ENCODE measurements at regions not wholly inside any gene's neighbourhood (a gene's known extent, or its start where the extent isn't known, plus 50 kb on each side); places are given as distances from the start of the nearest gene placed in this dataset.
A peak's percentile ranks its signal among the peaks of the same experiment; 100 is the strongest.

DNA sequence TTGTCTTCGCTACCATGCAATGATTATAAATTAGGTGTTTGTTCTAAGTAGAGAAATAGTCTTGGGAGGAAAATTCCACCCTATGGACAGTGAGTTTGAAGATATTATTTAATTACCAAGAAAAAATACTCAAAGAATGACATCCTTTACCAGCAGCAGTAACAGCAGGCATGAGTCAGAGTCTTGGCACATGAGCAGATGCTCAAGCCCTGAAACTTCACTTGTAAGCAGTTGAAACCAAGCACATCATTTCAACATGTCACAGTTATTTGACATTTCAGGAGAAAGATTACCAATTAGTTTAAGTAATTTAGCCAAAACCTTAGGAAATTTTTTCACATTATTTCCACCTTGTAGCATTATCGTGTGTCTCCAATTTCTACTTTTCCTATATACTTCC is 99.2 kb downstream of the C12orf50 start:
- DNase-seq (ENCODE audit: low read depth): no peak

DNA sequence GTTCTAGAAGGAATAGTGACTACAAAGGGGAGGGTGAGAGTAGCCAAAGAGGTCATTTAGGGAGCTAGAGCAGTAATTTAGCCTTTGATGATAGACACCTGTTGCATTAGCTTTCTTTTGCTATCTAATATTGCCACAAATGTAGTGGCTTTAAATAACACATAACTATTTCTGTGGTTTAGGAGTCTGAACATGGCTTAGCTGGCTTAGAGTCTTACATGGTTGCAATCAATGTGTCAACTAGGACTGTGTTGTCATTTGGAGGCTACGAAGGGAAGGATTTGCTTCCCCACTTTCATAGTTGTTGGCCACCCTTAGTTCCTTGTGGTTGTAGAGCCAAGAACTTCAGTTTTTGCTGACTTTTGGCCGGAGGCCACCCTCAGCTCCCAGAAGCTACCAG is 99.9 kb downstream of the C12orf50 start:
- DNase-seq (ENCODE audit: low read depth): no peak

DNA sequence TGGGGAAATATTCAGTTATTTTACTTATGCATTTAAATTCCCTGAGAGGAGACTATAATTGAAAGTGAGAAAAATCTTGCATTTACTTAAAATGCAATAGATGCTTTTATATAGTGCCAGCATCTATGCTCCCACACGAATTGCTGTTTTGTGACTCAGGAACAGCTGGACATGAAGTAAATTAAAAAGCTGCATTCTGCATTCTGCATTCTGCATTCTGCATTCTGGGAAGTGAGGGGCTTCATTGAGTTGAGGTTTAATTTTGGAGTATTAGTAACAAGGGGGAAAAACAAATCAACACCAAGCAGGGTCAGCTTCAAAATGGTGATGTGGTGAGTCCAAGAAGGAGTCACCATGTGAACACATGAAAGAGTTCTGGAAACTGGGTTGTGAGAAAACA is 101.2 kb downstream of the C12orf50 start:
- no peak for DNase-seq (ENCODE audit: low read depth)

GRCh38 chr12:87925021-87925420 is 104.2 kb downstream of the C12orf50 start:
- no peak for DNase-seq (ENCODE audit: low read depth)

GRCh38 chr12:87924149-87924548 is 105.1 kb downstream of the C12orf50 start:
- DNase-seq (ENCODE audit: low read depth): no peak

DNA sequence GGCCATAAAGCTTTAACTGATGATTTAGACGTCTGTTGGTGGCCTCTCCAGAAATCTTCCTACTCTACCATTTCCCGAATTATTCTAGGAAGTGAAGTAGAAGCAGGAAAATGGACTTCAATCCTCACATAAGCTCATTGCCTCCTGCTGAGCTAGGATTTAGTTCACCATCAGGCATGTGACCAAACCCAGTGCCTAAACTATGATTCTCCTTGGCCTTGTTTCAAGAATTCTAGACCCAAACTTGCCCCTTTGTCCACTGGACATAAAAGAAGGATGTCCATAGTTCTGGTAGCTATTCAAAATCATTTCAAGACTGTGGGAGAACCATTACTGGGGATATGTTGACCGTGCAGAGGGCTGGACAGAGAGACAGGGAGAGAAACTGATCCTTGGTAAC is 105.8 kb downstream of the C12orf50 start:
- DNase-seq (ENCODE audit: low read depth): no peak

GRCh38 chr12:87922736-87923135 is 106.5 kb downstream of the C12orf50 start:
- DNase-seq (ENCODE audit: low read depth): no peak

DNA sequence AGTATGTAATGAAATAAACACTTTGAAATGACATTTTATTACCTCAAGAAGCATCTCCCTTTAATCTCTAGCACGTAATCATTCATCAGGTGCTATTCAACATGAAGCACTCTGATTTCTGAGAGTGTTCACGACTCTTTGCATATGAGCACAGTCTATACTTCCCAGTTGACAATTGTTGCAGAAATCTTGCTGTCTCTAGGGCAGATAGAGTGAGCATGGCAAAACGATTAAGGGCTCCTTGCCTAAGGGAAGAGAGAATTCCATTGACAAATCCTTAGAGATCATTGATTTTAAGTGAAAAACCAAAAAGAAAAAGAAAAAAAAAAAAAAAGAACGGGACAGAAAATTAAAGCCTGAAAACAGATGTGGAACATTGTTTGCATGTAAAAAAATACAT is 107.6 kb downstream of the C12orf50 start:
- no peak for DNase-seq (ENCODE audit: low read depth)

DNA sequence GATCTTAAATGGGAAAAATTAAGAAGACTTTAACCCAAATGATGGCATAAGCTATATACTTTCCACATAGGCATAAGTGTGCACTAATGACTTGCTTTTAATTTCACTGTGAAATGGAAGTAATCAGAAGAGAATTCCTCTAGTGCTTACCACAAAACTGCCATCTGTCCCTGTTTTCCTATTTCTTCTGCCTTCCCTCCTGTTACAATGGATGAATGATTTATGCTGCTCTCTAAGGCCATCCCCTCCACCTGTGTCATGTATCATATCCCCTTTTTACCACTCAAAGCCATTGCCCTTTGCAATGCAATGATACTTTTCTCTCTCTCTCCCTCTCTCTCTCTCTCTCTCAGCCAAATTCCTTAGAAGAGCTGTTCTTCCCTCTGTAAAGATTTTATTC is 109.1 kb downstream of the C12orf50 start:
- DNase-seq (ENCODE audit: low read depth): no peak

- DNase-seq (ENCODE audit: low read depth): no peak
Measured at GRCh38 chr12:87901457-87901856, 127.7 kb downstream of the C12orf50 start.

- no peak for DNase-seq (ENCODE audit: low read depth)
Measured at GRCh38 chr12:87897662-87898061, 131.5 kb downstream of the C12orf50 start.

DNA sequence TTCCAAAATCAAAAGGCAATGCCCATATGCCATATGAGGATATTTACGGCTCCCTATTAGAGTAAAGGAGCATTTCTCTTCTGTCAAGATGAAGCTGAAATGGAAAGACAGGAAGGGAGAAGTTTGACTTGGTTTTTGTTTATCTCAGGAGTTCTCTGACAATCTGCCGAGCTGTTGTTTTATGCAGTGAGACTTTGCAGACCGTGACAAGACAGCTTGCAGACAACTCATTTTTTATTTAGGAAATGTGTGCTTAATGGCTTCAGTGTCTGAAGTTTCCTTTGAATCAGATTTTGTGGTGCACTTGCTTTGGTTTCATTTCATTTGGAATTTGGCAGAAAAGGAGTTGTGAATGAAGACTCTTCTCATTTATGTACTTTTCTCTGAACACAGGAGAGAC is 145.4 kb downstream of the C12orf50 start:
- no peak for DNase-seq (ENCODE audit: low read depth)

DNA sequence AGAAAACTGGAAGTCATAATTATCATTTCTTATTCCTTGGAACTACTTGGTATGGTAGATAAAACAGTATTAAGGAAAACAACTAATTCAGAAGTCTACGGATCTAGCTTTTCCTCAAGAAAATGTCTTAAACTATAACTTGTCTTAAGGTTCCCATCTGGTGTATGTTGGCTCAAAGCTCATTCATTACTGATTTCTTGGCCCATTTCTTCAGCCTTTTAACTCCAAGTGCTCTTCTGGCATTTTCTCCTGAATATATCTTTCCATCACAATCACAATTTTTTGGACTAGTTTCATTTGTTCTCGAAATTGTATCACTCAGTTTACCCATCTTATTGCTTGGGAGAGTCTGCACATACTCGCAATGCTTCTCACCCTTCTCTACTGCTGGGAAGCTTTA is 150.1 kb downstream of the C12orf50 start:
- no peak for DNase-seq (ENCODE audit: low read depth)

DNA sequence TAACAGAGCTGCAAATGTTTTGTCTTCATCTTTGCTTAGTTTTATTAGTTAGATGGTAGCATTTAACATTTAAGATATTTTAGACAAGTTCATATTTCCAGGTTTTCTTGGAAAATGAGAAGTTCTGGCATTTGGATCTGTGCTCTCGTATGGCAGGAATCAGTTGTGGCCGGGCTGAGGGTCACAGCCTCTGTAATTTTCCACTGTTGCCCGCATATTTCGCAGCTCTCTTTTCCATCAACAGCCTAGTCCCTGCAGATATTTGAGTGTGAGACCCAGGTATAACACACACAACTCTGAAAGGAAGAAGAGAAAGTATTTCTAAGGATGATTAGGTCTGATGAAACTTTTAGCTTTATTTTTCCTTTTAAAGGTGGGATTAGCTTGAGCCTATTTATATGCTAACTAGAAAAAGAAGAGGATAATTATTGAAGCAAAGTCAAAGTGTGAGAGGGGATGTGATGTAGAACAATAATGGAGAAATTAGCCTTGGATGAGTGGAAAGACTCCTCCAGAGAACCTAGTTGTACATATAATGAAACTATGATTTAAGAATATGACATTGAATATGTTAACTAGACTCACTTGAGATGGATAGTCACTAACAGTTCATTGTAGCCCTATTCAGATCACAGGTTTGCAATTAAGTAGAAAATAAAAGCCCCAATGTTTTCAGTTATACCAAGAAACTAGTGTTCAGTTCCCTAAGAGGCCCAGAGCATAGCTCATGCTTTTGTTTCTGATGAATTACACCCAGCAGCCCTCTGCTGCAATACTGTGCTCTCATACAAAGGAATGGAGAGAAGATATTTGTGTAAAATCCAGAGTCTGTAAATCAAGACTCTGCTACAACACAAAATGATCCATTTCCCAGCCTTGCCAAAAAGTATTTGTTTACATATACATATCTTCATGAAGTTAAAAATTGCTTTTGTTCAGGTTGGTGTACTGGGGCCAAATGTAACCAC is 158.4 kb downstream of the C12orf50 start:
- no peak for DNase-seq (ENCODE audit: low read depth)

- no peak for DNase-seq (ENCODE audit: low read depth)
Measured at GRCh38 chr12:87870061-87870460, 159.1 kb downstream of the C12orf50 start.

- peak; percentile 4 for DNase-seq (ENCODE audit: low read depth)
Measured at GRCh38 chr12:87866578-87867292, 162.5 kb downstream of the C12orf50 start.

DNA sequence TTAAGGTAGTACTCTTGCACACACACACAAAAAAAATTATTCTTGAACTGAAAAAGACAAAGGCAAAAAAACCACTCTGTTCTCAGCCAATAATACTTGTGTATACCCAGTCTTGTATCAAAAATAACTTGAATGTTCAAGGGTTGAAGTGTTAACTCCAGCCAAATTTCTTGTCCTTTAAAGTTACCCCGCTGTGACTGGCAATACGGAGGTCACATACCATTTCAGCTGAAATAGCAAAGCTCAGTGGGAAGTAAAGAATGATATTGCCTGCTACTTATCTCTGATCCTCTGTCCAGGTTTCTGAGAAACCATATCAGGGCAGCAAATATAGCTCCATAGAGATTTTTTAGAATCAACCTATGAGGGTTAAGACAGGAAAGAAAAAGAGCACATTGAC is 167.4 kb downstream of the C12orf50 start:
- no peak for DNase-seq (ENCODE audit: low read depth)

GRCh38 chr12:87853448-87854003 is 175.7 kb downstream of the C12orf50 start:
- no peak for DNase-seq (ENCODE audit: low read depth)

- DNase-seq (ENCODE audit: low read depth): no peak
Measured at GRCh38 chr12:87849074-87849473, 180.1 kb downstream of the C12orf50 start.

DNA sequence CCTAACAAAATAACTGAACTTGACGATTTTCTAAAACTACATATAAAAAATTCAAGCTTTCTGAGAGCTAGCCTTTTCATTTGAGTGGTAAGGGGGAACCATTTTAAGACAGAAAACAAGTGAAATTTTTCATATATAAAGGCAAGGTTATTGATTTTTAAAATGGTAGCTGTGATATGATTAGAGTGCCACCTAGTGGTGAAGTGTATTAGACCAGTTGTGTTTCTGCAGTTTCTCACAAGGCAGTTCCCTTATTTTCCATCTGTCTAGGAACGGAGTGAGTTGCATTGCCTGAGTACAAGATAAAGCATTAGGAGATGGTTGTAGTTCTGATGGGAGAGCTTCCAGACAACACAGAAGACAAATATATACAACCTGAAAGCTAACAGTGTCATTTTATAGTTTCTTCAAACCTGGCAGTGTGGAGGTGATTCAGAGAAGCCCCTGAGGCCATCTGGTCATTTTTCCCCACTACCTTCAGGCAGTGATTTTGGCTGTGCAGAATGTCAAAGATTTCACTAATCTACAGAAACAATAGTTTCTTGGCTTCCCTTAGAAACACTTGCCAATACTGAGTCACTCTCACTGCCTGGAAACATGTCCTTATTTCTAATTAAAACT is 180.8 kb downstream of the C12orf50 start:
- peak; percentile 39 for DNase-seq (ENCODE audit: low read depth)

DNA sequence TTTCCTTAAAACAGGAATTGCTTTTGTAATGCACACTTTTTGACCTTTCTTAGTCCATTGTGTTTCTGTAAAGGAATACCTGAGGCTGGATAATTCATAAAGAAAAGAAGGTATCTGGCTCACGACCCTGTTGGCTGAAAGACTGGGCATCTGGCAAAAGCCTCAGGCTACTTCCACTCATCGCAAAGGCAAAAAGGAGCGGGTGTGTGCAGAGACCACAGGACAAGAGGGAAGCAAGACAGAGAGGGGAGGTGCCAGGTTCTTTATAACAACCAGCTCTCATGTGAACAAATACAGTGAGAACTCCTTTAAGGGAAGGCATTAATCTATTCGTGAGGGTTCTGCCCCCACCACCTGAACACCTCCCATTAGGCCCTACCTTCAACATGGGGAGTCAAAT is 182.1 kb downstream of the C12orf50 start:
- no peak for DNase-seq (ENCODE audit: low read depth)

DNA sequence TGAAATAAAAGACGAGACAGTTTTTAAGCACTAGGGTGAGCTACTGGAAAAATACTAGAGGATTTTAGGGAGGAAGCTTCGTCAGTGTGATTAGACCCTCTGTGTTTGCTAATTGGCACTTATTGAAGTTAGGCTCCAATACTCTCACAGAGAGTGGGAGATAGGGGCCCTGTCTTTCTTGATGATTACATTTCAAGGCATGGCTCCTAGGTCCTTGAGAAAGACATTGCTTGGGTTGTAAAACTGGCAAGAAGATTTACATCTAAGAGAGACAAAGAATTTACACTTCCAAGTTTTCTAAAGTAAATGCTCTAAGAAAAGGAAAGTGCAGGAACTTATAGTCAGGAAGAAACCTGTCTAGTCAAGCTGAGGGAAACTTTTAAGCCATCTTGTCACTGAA is 183.2 kb downstream of the C12orf50 start:
- no peak for DNase-seq (ENCODE audit: low read depth)

Data from RPMI7951 (cell line).